ENCODE measurements at regions not wholly inside any gene's neighbourhood (a gene's known extent, or its start where the extent isn't known, plus 50 kb on each side); places are given as distances from the start of the nearest gene placed in this dataset.

DNA sequence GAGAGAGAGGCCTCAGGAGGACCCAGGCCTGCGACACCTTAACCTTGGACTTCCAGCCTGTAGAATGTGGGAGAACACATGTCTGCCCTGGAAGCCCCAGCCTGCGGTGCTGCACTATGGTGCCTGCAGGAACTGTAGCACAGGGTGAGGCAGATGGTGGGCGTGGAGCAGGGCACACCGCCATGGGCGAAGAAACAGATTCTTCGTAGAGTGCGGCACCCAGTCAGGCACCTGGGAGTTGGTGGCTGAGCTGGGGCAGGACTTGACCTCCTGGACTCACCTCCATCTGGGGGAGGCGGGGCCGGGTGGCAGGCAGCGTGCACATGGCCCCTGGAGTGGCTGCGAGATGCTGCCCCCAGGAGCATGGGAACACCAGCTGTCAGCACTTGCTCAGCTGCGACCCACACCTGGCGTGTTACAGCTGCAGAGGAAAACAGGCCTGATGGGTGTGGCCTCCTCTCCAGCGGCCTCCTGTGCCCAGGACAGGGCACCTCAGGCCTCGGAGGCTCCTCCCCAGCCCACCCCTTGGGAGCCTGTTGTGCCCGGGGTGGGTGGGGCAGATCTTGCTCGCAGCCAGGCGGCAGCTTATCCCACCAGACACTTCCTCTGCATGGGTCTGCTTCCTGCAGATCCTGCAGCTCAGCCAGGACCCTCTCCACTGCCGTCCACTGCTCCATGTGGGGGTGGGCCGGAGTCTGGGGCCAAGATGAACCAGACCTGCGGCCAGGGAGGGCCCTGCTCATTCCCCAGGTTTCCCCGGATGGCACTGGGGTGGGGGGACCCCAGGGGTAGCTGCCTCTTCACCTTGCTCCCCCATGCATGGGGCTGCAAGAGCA is 80.4 kb downstream of the MYEOV start:
- TF ChIP-seq CTCF (IDR thresholded peaks at IDR 0.05): no peak
- TF ChIP-seq CHD2 (IDR thresholded peaks at IDR 0.05; ENCODE audit: low read length, partially characterized antibody): no peak
- TF ChIP-seq POLR2AphosphoS5 (IDR thresholded peaks at IDR 0.05; ENCODE audit: low read depth, low read length): no peak
- TF ChIP-seq, protein P1, sequence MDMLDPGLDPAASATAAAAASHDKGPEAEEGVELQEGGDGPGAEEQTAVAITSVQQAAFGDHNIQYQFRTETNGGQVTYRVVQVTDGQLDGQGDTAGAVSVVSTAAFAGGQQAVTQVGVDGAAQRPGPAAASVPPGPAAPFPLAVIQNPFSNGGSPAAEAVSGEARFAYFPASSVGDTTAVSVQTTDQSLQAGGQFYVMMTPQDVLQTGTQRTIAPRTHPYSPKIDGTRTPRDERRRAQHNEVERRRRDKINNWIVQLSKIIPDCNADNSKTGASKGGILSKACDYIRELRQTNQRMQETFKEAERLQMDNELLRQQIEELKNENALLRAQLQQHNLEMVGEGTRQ (IDR thresholded peaks at IDR 0.05; ENCODE audit: borderline replicate concordance, low read depth, low read length): no peak
- TF ChIP-seq ZBTB33 (IDR thresholded peaks at IDR 0.05; ENCODE audit: borderline replicate concordance, low read depth): no peak
